Cardiac fibroblast (primary cell): ENCODE measurements at regions not wholly inside any gene's neighbourhood (a gene's known extent, or its start where the extent isn't known, plus 50 kb on each side); places are given as distances from the start of the nearest gene placed in this dataset.

Experiments
- DNase-seq, 2 donors: peaks; one replicate each; pipeline versions ENCODE4 v3.0.0 to v3.0.0-alpha.2; 2010; ENCODE audit warnings: low read depth in 2 of 2
- H3K4me3 ChIP-seq, 2 donors: replicated peaks in 1 of 2; 1 replicate in 1 of 2; 2 replicates in 1 of 2; pipeline ENCODE4 v1.5.1; 2011; ENCODE audit warnings: low read depth in 2 of 2, low read length in 2 of 2, mild to moderate bottlenecking in 2 of 2, moderate library complexity in 1 of 2
- TF ChIP-seq, protein P1 (sequence below): IDR thresholded peaks from one replicate; pipeline ENCODE4 v1.5.1; 2011; ENCODE audit warnings: low read depth, mild to moderate bottlenecking, low read length, inconsistent platforms

DNA sequence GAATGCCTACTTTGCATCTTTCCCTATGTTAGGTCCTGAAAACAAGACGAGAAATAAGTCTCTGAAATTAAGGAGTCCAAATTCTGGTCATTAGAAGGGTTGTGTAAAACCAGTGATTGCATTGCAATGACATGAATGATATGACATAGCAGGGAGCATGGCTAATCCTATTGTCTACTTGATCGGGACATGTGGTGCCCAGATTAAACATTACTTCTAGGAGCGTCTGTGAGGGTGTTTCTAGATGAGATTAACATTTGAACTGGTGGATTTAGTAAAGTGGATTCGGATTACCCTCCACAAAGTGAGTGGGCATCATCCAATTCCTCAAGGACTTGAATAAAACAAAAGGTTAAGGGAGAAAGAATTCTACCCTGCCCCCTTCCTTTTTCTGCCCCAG is 434.9 kb upstream of the KLF6 start:
- no peak overlapping the region for H3K4me3 ChIP-seq
- no peak for DNase-seq
- TF ChIP-seq, protein P1, sequence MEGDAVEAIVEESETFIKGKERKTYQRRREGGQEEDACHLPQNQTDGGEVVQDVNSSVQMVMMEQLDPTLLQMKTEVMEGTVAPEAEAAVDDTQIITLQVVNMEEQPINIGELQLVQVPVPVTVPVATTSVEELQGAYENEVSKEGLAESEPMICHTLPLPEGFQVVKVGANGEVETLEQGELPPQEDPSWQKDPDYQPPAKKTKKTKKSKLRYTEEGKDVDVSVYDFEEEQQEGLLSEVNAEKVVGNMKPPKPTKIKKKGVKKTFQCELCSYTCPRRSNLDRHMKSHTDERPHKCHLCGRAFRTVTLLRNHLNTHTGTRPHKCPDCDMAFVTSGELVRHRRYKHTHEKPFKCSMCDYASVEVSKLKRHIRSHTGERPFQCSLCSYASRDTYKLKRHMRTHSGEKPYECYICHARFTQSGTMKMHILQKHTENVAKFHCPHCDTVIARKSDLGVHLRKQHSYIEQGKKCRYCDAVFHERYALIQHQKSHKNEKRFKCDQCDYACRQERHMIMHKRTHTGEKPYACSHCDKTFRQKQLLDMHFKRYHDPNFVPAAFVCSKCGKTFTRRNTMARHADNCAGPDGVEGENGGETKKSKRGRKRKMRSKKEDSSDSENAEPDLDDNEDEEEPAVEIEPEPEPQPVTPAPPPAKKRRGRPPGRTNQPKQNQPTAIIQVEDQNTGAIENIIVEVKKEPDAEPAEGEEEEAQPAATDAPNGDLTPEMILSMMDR: no peak

DNA sequence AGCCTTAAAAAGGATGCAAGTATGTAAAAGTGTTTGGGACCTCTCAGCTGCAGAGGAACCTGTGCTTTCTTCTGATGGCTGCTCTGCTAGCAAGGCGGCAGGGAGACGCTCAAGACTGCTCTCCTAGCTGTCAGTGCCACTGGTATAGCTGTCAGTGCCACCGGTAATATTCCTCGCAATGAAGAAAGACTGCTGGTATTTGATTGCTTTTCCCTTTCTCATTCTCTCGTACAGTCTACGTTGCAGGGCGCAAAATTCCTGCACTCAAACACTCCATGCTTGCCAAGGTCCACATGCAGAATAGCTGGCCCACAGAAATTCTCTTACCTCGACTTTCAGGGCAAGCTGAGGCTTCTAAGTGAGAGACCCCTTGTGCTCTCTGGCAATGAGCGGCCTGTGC is 432.6 kb upstream of the KLF6 start:
- TF ChIP-seq, protein P1: no peak
- no peak overlapping the region for H3K4me3 ChIP-seq
- DNase-seq: no peak

DNA sequence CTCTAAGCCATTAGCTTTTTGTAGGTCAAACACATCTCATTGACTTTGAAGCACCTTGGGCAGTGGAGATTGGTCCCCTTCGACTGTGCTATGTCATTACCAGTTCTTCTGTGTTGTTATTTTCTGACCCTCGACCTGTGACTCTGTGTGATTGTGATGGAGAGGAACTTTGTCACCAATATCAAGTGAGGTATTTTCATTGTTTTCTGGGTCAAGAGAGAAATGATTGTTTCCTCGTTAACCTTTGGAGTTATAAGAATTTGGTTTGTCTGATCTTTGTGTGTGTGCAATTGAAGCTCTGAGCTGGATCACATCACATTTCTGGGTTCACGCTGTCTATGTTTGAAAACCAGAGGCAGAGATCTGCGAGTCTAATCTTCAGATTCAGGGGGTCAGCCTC is 432.2 kb upstream of the KLF6 start:
- TF ChIP-seq, protein P1: no peak
- DNase-seq: no peak
- H3K4me3 ChIP-seq: no peak overlapping the region

DNA sequence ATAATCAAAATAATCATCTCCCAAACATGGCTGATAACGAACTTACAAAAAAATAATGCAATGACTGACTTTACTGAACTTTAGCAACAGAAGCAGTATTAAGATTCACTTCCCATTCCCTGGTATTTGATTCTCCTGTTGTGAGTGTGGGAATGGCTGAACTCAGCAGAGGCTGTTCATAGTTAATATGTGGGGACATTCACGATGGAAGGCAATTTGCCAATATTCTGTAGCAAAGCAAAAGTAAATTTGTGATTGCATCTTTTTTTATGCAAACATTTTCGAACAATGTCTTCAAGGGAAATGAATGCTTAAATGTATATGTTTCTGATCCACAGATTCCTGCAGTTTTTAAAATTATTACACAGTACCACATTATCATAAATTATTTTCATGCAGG is 431.7 kb upstream of the KLF6 start:
- TF ChIP-seq, protein P1: no peak
- no peak overlapping the region for H3K4me3 ChIP-seq
- DNase-seq: no peak

DNA sequence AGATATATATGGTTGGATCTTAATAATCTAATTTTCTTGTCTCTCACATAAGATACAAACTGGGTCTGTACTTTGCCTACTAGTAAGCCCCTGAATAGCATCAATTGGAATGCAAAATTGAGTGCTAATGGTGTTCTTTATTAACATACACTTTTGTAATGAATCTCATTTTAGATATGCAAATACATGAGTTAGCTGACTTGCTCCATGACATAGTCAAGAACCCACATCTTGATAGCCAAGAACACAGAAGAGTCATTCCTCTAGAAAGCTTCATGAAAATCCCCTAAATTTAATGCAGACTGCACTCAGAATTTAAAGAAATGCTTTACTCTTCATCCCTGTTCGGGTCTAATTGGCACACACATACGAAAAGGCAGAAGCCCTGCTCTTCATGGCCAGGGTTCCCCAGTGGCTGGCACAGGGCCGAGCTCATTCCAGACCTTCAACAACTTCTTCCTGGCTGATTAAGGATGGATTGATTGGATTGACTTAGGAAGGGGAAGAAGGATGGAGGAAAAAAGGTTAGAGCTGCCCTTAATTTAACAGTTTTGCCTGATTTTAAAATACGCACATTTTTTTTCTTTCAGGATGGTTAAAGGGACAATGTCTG is 431.1 kb upstream of the KLF6 start:
- TF ChIP-seq, protein P1: no peak
- no peak overlapping the region for H3K4me3 ChIP-seq
- no peak for DNase-seq

DNA sequence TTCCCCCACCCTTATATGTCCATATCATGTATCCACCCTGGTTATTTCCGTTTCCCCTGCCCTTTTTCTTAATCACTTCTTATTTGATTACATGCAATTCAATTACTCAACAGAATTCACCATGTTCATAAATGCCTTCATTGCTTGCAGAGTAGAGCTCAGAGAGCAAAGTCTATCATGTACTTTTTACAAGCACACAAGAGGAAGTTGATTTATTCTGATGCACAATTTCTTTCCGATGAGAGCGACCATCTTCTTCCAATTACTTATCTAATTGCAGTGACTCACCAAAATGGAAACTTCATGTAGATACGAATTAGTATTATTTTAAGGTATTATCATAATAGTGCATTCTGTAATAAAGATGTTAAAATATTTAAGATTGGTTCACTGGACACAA is 430.5 kb upstream of the KLF6 start:
- TF ChIP-seq, protein P1: no peak
- no peak for DNase-seq
- no peak overlapping the region for H3K4me3 ChIP-seq

DNA sequence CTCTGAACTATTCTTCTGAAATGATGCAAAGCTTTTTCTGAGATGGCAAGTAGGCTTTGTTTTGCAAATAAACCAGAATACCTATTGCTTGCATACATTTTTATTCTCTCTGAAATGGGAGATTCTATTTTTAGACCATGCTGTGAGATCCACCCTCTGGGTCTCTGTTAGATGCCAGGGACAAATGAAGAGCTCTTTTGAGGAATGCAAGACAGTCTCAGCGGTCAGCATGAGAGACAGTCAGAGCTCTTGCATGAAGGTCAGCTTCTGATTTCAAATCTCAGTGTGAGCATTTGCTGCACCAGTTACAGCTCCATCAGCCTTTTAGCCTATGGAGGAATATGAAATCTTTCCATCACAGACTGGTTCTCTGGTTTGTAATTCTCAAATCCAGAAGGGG is 429.9 kb upstream of the KLF6 start:
- TF ChIP-seq, protein P1: no peak
- no peak overlapping the region for H3K4me3 ChIP-seq
- no peak for DNase-seq
